PC-3 (cell line): ENCODE measurements at regions not wholly inside any gene's neighbourhood (a gene's known extent, or its start where the extent isn't known, plus 50 kb on each side); places are given as distances from the start of the nearest gene placed in this dataset.

Experiments used
- EZH2 ChIP-seq: fragments of 300-600 bp; sonication (generic); IDR thresholded peaks from one replicate; pipeline ENCODE4 v1.6.1; 2017; ENCODE audit warnings: antibody characterized with exemption, mild to moderate bottlenecking, low read length; ENCODE audit not compliant: unreplicated experiment
- EZH2phosphoT487 ChIP-seq: fragments of 300-600 bp; sonication (generic); IDR thresholded peaks from 2 replicates; pipeline ENCODE4 v1.6.1; 2018; ENCODE audit warnings: mild to moderate bottlenecking, antibody characterized with exemption, low read length, borderline replicate concordance
- TF ChIP-seq, protein P1 (sequence below): fragments of 300-600 bp; sonication (generic); conservative IDR thresholded peaks from 2 replicates; pipeline ENCODE4 v1.5.1; 2017; ENCODE audit warnings: antibody characterized with exemption, low read depth, mild to moderate bottlenecking, low read length

DNA sequence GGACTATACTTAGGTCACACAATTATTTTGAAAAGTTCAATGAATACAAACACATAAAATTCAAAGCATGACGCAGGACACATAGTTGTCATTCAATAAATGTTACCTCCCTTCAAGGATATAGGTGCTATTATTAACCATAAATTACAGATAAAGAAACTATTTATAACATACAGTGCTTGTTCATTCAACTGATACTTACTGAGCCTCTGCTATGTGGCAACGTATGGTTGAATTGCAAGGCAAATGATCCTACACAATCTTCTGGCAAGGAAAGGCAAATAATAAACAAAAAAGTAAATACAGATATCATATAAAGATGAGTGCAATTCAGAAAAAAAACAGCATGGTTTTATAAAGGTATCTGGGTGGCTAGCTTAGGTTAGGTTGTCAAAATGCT is 614.7 kb downstream of the LTN1 start:
- TF ChIP-seq, protein P1, sequence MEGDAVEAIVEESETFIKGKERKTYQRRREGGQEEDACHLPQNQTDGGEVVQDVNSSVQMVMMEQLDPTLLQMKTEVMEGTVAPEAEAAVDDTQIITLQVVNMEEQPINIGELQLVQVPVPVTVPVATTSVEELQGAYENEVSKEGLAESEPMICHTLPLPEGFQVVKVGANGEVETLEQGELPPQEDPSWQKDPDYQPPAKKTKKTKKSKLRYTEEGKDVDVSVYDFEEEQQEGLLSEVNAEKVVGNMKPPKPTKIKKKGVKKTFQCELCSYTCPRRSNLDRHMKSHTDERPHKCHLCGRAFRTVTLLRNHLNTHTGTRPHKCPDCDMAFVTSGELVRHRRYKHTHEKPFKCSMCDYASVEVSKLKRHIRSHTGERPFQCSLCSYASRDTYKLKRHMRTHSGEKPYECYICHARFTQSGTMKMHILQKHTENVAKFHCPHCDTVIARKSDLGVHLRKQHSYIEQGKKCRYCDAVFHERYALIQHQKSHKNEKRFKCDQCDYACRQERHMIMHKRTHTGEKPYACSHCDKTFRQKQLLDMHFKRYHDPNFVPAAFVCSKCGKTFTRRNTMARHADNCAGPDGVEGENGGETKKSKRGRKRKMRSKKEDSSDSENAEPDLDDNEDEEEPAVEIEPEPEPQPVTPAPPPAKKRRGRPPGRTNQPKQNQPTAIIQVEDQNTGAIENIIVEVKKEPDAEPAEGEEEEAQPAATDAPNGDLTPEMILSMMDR, result no peak
- TF ChIP-seq EZH2phosphoT487, result no peak
- no peak for TF ChIP-seq EZH2
